Activated T-helper 1 cell treated with anti-CD3 and anti-CD28 coated beads, Interleukin-2, amount 50 U/mL, for 16 hours (primary cell): ENCODE measurements at regions not wholly inside any gene's neighbourhood (a gene's known extent, or its start where the extent isn't known, plus 50 kb on each side); places are given as distances from the start of the nearest gene placed in this dataset.

Experiments used
- DNase-seq, 2 donors: peaks; one replicate each; pipeline ENCODE4 v3.0.0-alpha.2; 2020; ENCODE audit warnings: low read depth in 1 of 2, low spot score in 1 of 2

- no peak for DNase-seq
These were observed 63.2 kb upstream of the PODXL start for GRCh38 chr7:131619336-131620305.

DNA sequence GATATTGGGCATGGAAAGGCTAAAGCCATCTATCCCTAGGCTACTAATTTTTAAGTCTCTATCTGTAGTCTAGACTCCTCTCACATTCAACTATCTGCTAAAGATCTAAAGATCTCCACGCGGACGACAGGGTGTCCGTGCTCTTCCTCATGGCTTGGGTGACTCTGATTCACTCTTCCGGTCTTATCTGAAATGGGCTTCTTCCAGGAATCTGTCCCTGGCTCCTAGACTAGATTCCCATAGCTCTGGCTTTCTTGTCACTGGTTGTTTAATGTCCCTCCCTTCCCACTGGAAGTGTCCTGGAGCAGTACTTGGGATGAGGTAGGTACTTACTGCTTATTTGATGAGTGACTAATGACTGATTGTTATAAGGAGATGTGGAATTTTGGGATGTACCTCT lies 62.0 kb upstream of the PODXL start:
- no peak for DNase-seq

GRCh38 chr7:131616487-131617200 lies 60.2 kb upstream of the PODXL start:
- DNase-seq: no peak

GRCh38 chr7:131613909-131614308 lies 57.5 kb upstream of the PODXL start:
- no peak for DNase-seq

DNA sequence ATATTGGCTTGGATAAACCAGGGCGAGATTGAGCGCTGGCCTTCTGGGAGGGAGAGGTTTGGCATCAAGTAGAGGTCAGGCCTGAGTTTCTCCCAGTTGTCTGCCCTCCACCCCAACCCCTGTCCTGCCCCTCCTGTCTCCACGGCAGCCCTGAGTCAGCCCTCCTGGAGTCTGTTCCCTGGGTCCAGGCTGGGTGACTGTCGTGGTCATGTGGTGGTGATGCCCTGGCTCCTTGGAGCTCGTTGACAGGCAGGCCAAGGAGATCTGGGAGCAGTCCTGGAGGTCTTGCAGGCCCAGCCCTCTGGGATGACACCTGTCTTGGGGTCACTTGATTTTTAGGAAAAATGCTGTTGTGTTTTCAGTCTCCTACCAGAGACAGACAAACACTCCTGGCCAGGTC lies 53.6 kb upstream of the PODXL start:
- DNase-seq: no peak

- no peak for DNase-seq
These were observed 51.7 kb upstream of the PODXL start for GRCh38 chr7:131608116-131608500.

GRCh38 chr7:131607291-131608115 lies 51.1 kb upstream of the PODXL start:
- DNase-seq: no peak

GRCh38 chr7:131606346-131607290 lies 50.2 kb upstream of the PODXL start:
- DNase-seq: no peak
